Vagina (tissue), 2 donors: ENCODE measurements at regions not wholly inside any gene's neighbourhood (a gene's known extent, or its start where the extent isn't known, plus 50 kb on each side); places are given as distances from the start of the nearest gene placed in this dataset.

Experiments used
- CTCF ChIP-seq, 3 experiments: fragments of 450-650 bp in 2 of 3; fragments of 200-600 bp in 1 of 3; sonication (generic) in 1 of 3; IDR thresholded peaks; one replicate each; pipeline ENCODE4 v1.5.1; 2017 to 2019; ENCODE audit warnings: antibody characterized with exemption in 3 of 3, mild to moderate bottlenecking in 2 of 3, moderate library complexity in 2 of 3
- POLR2AphosphoS5 ChIP-seq, 2 donors: sonication (generic); formaldehyde crosslinking; IDR thresholded peaks; one replicate each; pipeline ENCODE4 v1.9.0; 2017; ENCODE audit warnings: antibody characterized with exemption in 2 of 2, mild to moderate bottlenecking in 2 of 2, low read depth in 1 of 2; ENCODE audit not compliant: insufficient read depth in 1 of 2

- TF ChIP-seq CTCF (IDR thresholded peaks at IDR 0.05) (no peak), POLR2AphosphoS5 (IDR thresholded peaks at IDR 0.05; ENCODE audit: insufficient read depth in 1 of 2, low read depth in 1 of 2) (no peak)
Observed at GRCh38 chr3:22731901-22732300, 471.2 kb upstream of the UBE2E2 start.
